HG03095 (cell line): ENCODE measurements at regions not wholly inside any gene's neighbourhood (a gene's known extent, or its start where the extent isn't known, plus 50 kb on each side); places are given as distances from the start of the nearest gene placed in this dataset.

Experiments used
- ATAC-seq: cut with Tn5 transposase; IDR thresholded peaks from one replicate; pipeline ENCODE4 v1.9.1; 2021; ENCODE audit warnings: moderate library complexity; ENCODE audit not compliant: unreplicated experiment

DNA sequence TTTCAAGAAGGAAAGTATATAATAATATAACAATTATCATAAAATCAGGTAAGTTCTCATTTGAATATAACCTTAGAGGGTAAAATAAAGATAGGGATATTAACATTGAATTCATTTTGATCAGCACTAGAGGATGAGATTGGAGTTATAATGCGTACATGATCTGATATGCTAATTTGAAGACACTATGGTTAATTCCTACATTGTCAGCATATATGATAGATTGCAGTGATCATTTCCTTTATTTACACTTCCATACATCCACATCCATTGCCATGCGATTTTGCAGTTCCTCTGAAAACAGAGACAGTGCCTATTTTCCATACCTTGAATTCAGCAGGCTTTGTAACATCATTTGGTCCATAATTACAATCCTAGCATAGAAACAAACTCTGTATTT lies 519.2 kb downstream of the CCDC85A start:
- no peak for ATAC-seq

DNA sequence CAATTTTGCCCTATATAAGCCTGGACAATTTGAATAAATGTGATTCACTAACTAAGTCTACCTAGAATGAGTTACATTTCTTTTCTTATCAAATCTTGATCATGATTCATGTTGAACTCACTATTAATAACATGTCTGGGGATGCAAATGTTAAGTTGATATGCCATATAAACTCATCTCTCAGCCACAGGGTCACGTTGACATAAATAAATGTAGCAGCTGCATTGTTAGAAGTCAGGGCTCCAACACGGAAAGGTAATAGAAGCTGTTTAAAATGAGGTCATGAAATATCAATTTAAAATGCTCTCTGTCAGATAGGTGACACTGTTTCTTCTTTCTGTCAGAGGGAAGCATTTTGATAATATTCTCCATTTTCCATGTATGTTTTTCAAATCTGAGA lies 521.9 kb downstream of the CCDC85A start:
- no peak for ATAC-seq

DNA sequence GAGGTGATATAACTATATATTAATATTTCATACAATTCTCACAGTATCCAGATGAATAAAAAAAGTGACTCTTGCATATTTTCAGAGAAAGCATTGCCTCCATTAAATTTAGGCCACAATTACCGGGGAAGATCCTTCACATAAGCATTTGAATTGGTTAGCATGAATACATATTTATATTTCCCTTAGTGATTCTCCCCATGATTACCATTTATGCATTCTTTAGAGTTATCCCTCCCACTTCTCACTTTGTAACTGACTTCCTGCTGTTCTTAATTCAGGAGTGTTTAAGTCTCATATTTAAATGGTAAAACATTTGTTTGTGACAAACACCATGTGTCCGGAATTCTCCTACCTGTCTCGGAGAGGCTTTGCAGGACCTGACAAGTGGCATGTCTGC lies 523.4 kb downstream of the CCDC85A start:
- ATAC-seq, result no peak

DNA sequence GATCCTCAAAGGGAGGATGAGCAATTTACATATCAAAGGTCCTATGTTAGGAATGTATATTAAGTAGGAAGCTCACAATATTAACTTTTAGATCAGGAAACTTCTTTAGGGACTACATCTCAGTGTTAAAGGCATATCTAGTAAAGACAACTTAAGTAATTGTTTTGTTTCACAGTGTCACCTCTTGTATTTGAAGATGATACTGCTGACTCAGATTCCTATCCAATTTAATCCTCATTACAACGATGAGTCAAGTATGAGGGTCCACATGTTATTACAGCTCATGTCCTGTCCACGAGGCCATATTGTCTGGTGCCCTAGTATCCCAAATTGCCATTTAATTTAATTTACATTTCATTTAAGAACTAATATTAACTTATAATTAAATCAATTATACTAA lies 523.9 kb downstream of the CCDC85A start:
- ATAC-seq, result no peak

DNA sequence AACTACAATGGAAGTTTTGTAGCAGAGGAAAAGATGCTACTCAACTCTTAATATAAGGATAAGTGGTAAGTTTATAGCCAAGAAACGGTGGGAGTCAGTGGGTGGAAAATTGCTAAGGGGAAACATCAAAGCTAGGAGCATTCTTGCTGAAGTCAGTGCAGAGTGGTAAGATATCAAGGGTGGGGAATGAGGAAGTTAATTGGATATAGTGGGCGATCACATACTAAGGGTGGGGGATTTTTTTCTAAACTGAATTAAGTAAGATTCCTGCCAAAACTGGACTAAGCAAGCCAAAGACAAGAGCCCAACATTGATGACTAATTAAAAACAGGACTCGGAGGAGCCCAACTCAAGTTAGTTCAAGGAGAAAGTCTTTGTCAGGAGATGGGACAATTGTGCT lies 525.4 kb downstream of the CCDC85A start:
- ATAC-seq, result no peak

DNA sequence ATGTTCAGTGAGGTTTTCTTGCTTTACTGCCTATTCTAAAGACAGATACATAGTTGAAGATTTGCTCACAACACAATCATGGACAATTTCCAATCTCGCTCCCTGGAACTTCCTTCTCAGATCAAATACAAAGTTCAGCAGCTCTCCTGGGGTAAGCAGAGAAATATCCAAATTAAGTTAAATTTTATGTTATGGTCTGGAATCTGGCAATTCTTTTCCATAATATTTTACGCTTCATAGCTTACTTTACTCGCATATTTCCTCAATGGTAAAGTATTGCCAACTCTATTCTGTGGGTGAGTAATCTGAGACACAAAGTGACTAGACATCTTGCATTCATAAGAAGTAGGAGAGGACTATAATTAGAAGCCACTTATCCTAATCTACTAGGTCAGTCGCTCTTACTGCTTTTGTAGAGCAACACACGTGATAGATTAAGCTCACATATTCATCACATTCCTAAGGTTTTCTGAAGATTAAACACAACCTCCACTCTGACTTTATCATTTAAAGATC lies 529.4 kb downstream of the CCDC85A start:
- no peak for ATAC-seq

DNA sequence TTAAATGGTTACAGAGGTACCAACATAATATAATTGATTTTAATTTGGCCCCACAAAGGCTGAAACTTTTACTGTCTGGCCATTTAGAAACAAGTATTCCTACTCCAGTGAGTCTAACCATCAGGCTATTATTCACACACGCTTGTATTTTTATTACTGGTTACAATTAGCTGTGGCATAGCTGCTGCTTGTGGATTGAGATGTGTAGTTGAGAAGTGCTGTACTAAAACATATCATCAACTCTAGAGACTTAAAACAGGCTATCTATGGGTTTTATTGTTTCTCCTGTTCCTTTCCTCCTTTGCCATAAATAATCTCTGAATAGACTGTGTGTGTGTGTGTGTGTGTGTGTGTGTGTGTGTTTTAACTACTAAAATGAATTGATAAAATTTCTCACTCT lies 530.2 kb downstream of the CCDC85A start:
- ATAC-seq, result no peak

DNA sequence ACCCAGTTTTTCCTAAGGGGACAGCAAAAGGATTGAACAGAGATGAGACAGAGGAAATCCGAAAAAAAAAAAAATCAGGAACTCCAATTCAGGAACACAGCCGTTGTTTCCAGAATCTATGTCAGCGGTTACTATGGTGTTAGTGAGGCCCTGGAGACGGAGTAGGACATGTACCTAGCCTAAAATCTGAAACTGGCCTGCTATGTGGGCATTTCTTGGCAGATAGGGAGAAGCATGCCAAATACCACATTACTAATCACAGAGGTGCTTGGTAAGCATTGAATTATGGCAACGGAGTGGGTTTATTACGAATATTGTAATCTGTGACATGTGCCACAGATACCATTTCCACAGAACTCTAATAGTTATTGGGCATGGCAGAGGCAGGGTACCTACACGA lies 530.6 kb downstream of the CCDC85A start:
- no peak for ATAC-seq

DNA sequence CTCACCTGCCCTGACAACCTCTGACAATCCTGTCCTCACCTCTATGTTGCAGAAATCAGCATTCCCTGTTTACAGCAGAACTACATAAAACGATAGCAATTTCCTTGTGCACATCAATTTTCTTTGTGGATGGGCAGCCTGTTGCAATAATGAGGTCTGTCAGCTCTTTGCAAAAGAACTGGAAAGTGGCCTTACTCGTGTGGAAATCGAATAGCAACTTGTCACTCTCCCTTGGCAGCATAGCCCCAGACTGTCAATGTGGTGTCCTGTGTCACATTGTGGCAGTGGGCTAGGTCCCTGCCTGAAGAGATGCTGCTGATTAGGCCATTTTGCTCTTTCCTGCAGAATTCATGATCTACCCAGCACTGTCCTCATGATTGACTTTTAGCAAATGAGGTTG lies 531.9 kb downstream of the CCDC85A start:
- no peak for ATAC-seq

DNA sequence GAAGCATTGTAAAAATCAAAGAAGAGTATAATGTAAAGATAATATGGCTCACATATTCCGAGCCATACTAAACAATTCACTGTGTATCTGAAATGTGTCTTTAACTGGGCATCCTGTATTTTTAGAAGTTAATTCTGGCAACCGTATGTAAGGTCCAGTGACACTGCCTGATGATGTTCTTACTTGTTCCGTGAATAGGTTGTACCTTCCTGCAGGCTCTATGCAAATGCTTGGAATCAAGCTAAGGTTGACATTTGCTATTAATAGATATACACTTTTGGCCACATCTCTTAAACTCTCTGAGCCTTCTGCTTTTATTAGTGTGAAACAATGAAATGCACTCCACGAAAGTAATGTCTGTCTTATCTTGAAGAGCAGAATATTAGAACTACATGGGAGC lies 534.6 kb downstream of the CCDC85A start:
- no peak for ATAC-seq

DNA sequence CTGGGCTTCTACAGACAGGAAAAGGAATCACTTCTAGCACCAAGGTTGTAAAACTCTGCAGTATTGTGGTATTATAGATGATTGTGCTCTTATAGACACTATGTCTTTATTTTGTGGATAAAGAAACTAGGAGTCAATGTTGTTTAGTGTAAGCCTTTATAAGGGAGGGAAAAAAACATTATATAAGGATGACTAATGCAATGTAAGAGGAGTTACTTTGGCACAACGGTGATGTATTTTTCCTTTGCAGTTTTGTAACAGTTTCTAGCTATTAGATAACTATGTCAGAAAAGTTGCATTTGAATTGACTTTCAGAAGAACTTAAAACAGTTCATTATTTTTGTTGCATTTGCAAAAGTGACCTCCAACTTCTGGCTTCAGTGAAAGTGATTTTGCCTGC lies 545.4 kb downstream of the CCDC85A start:
- no peak for ATAC-seq

DNA sequence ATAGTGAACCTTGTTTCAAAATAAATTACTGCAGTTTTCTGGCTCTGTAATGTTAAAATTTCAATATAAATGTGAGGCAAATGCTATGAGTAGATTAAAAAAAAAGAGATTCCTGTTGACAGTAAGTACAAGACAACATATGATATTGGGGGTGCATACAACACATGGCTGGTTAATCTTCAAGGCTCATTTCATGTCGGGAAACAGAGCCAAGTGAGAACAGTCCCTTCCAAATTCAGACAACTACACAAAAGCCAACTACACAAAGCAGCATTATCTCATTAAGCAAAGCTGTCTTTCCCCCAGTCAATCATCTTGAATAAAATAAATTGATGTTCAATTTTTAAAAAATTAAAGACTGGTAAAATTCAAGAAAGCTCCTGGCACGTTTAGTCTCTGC lies 549.2 kb downstream of the CCDC85A start:
- ATAC-seq, result no peak

DNA sequence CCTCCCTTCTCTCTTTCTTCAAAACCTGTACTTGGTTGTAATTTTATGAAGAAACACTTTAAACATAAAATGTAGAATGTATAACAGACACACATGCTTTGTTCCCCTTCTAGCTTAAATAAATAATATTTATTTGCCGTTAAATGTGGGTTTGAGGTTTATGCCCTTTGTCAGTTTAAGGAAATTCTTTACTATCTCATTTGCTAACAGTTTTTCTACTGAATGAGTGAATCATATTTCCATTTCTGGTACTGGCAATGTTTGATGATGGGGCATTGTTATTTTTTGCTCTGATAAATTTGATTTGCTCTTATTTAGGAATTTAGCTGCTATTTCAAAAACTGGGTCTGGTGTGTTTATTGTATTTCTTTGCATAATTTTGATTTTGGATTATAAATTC lies 555.6 kb downstream of the CCDC85A start:
- ATAC-seq, result no peak

DNA sequence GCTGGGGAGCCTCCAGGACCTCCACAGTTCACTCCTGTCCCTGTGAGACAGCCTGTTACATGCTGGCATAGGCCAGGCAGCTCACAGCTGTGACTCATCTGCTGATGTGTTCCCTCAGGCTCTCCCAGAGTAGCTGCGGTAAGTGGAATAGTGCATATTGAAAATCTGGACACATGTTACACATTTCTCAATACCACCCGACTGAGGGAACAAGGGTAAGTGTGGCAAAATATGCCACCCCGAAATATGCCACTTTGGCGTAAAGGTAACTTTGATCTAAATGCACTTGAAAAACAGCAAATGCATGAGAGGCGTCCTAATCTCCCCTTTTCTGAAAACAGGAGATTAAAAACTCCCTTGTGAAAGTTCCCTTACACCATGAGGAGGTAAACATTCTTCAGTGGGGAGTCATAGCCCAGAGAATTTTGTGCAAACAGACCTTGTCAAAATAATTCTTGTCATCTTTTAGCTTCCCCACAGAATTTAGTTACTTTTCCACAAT lies 557.9 kb downstream of the CCDC85A start:
- ATAC-seq, result no peak

DNA sequence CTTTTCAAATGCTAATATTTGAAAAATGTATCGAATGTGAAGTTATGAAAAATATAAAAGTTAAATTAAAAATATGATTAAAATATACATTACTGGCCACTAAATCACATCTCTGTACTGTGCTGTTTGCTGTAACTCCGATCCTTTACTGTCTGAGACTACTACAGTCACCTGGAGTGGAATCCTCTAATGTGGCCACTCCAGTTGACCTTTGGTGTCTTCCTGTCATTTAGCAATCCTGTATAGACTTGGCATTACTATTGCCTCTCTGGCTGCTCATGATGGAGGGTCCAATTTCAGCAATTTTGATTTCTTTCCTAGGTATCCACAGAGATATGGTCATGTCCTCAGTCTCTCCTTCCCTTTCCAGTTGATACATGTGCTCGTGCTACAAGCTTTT lies 560.0 kb downstream of the CCDC85A start:
- ATAC-seq, result no peak

DNA sequence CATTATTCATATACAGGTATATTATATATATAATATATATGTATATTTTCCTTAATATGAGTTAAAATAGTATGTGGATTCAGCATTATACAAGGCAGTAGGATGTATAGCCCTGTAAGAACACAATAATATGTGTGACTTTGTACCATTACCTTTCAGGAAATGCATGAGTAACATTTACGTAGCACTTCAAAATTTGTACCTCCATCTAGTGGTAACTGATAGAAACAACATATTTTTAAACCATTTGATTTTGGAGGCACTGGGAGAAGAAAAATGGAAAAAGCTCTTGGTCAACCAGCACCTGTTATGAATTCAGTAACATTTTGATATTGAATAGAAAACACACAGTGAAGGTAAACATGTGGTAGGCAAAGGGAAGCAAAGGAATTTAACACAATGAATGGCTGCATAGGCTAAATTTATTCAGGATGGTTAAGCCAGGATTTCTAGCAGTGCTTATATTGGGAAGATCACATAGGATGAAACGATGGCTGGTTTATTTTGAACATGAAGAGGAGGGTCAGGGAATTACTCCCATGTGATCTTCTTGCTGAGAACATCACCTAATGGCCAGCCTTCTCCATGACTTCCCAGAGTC lies 565.5 kb downstream of the CCDC85A start:
- no peak for ATAC-seq

DNA sequence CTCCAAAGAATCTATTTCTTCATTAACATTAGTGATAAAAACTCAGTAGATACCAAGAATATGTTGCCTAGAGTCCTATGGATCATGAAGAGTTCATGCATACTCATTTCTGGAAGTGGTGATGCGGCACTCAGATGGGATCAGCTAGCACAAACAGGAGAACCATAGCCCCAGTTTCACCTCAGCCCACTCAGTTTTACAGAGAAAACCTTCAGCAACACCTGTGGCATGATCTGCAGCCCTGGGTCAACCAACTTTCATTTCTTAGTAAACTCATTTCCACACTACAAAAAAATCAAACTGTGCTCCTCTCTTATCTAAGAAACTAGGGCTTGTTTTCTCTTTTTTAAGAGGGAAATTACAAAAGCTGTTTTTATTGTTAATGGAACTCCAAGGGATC lies 569.4 kb downstream of the CCDC85A start:
- ATAC-seq, result no peak

DNA sequence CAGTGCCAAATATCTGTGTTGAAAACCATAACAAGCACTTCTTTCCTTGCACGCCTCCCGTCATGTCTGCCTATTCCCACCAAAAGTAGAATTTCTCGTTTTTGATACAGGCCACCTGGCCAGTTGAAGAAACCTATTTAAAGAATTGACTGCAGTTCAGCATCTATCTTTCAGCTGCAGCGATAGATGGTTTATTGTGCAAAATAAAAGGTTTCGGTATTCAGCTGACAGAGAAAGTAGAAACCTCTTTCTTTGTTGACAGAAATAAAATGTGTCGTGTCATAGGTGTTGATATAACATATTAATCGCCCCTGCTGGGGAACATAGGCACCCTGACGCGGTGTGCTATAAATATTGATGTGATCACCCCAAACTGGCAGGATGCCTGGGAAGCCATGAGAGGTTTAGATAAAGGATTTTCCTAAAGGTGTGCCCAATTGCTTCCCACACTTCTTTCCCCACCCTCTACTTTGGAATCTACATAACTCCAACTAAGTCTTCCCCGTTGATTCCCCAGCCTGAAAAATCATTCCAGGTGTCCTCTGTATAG lies 570.4 kb downstream of the CCDC85A start:
- no peak for ATAC-seq

DNA sequence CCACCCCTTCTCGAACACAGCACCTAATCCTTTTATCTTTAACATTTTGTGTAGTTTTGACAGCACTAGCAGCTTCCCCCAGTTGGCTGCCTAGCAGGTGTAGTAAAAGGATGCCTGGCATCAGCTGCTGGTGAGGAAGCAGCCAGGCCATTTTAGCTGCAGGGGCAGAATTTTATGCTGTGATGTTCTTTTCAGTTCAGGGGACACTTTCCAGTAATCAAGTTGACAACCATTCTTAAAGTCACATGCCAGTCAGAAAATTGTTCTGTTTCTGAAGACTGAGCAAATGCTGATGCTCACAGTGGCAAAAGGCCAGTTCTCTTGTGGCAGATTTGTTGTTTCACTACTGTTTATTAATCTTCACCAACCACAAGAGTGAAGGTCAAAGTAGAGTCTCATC lies 570.8 kb downstream of the CCDC85A start:
- ATAC-seq, result no peak

DNA sequence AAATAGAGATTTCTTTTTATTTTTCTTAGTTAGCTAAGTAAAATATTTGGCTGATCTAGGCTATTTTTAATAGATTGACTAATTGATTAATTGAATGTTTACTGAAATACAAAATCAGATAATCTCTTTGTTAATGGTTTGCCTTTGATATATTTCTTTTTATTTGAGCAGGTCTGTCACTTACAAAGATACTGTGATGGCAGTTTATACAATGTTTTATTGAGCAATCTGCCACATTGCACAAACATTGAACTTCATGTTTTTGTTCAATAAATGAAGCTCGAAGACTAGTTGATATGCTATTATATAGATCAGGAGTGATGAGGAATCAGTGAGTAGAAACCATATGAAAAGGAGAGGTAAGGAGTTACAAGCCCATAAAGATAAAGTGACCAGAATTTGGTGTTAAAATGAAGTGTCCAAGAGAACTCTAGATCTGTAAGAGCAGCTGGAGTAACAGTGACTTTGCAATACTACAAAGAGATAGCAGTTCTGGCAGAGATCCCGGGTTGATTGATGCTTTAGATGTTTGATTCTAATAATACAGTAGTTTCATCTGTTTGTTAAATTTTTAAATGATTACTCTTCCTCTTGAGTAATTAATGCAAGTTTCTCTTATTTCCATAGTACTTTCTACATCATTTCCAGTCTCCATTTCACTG lies 574.2 kb downstream of the CCDC85A start:
- ATAC-seq, result no peak

DNA sequence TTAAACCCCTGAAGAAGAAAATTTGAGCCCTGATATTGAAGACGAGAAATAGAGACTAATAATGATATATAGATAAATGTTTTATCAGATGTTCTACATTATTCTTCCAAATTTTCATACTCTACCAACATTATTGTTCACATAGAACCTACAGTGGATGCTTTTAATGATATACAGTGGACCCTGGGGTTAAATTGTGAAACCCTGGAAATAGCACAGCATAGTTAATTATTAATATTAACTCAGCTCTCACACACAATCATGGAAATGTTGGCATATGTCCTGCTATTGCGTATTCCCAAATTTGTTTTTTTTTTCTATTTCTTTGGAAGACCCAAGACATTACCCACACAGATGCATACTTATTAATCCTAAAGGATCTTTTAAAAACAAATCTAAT lies 579.9 kb downstream of the CCDC85A start:
- no peak for ATAC-seq

DNA sequence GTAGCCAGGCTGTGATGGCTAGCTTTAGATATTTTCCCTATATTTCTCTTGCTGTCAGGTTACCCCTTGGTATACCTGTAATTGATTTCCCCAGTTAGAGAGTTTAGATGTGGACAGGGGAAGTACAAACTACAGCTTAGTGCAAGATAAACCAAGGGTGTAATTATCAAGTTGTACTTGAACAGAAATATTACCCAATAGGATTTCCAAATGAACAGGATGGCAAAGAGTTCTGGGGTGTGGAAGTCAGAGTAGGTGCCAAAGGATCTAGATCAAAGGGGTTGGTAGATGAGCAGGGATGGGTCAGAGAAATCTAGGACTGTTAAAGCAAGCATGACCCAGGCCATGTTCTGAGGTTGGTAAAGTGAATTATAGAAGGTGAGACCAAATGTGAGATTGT lies 585.2 kb downstream of the CCDC85A start:
- no peak for ATAC-seq
